ENCODE measurements at regions not wholly inside any gene's neighbourhood (a gene's known extent, or its start where the extent isn't known, plus 50 kb on each side); places are given as distances from the start of the nearest gene placed in this dataset.

DNA sequence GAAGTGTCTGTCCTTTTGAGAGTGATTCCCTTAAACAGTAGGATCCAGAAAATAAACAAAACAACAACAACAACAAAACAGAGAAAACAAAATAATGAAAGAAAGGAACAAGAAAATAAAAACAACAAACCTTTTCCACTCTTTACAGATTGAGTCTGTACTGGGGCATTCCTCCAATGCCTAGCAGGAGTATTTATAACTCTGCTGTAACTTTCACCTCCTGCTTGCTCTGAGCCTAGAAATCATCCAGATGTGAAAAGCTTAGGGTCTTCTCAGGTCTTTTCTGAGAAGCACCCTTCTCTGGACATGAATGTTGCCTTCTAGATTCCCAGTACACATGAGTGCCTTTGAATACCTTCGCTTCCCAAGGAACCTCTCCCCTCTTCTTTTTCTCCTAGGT lies 1239.4 kb downstream of the CNTNAP5 start (continued):
- TF ChIP-seq, protein P1, sequence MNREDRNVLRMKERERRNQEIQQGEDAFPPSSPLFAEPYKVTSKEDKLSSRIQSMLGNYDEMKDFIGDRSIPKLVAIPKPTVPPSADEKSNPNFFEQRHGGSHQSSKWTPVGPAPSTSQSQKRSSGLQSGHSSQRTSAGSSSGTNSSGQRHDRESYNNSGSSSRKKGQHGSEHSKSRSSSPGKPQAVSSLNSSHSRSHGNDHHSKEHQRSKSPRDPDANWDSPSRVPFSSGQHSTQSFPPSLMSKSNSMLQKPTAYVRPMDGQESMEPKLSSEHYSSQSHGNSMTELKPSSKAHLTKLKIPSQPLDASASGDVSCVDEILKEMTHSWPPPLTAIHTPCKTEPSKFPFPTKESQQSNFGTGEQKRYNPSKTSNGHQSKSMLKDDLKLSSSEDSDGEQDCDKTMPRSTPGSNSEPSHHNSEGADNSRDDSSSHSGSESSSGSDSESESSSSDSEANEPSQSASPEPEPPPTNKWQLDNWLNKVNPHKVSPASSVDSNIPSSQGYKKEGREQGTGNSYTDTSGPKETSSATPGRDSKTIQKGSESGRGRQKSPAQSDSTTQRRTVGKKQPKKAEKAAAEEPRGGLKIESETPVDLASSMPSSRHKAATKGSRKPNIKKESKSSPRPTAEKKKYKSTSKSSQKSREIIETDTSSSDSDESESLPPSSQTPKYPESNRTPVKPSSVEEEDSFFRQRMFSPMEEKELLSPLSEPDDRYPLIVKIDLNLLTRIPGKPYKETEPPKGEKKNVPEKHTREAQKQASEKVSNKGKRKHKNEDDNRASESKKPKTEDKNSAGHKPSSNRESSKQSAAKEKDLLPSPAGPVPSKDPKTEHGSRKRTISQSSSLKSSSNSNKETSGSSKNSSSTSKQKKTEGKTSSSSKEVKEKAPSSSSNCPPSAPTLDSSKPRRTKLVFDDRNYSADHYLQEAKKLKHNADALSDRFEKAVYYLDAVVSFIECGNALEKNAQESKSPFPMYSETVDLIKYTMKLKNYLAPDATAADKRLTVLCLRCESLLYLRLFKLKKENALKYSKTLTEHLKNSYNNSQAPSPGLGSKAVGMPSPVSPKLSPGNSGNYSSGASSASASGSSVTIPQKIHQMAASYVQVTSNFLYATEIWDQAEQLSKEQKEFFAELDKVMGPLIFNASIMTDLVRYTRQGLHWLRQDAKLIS (CRISPR knock-in tag; IDR thresholded peaks at IDR 0.05) = no peak
- TF ChIP-seq, protein P2, sequence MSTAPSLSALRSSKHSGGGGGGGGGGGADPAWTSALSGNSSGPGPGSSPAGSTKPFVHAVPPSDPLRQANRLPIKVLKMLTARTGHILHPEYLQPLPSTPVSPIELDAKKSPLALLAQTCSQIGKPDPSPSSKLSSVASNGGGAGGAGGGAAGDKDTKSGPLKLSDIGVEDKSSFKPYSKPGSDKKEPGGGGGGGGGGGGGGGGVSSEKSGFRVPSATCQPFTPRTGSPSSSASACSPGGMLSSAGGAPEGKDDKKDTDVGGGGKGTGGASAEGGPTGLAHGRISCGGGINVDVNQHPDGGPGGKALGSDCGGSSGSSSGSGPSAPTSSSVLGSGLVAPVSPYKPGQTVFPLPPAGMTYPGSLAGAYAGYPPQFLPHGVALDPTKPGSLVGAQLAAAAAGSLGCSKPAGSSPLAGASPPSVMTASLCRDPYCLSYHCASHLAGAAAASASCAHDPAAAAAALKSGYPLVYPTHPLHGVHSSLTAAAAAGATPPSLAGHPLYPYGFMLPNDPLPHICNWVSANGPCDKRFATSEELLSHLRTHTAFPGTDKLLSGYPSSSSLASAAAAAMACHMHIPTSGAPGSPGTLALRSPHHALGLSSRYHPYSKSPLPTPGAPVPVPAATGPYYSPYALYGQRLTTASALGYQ (CRISPR knock-in tag; IDR thresholded peaks at IDR 0.05) = no peak
- no peak for TF ChIP-seq FOXO1 (CRISPR knock-in tag; IDR thresholded peaks at IDR 0.05)
- TF ChIP-seq, protein P3, sequence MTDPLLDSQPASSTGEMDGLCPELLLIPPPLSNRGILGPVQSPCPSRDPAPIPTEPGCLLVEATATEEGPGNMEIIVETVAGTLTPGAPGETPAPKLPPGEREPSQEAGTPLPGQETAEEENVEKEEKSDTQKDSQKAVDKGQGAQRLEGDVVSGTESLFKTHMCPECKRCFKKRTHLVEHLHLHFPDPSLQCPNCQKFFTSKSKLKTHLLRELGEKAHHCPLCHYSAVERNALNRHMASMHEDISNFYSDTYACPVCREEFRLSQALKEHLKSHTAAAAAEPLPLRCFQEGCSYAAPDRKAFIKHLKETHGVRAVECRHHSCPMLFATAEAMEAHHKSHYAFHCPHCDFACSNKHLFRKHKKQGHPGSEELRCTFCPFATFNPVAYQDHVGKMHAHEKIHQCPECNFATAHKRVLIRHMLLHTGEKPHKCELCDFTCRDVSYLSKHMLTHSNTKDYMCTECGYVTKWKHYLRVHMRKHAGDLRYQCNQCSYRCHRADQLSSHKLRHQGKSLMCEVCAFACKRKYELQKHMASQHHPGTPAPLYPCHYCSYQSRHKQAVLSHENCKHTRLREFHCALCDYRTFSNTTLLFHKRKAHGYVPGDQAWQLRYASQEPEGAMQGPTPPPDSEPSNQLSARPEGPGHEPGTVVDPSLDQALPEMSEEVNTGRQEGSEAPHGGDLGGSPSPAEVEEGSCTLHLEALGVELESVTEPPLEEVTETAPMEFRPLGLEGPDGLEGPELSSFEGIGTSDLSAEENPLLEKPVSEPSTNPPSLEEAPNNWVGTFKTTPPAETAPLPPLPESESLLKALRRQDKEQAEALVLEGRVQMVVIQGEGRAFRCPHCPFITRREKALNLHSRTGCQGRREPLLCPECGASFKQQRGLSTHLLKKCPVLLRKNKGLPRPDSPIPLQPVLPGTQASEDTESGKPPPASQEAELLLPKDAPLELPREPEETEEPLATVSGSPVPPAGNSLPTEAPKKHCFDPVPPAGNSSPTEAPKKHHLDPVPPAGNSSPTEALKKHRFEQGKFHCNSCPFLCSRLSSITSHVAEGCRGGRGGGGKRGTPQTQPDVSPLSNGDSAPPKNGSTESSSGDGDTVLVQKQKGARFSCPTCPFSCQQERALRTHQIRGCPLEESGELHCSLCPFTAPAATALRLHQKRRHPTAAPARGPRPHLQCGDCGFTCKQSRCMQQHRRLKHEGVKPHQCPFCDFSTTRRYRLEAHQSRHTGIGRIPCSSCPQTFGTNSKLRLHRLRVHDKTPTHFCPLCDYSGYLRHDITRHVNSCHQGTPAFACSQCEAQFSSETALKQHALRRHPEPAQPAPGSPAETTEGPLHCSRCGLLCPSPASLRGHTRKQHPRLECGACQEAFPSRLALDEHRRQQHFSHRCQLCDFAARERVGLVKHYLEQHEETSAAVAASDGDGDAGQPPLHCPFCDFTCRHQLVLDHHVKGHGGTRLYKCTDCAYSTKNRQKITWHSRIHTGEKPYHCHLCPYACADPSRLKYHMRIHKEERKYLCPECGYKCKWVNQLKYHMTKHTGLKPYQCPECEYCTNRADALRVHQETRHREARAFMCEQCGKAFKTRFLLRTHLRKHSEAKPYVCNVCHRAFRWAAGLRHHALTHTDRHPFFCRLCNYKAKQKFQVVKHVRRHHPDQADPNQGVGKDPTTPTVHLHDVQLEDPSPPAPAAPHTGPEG (CRISPR knock-in tag; IDR thresholded peaks at IDR 0.05) = no peak

Data from HepG2 (cell line).